H7 (cell line): ENCODE measurements at regions not wholly inside any gene's neighbourhood (a gene's known extent, or its start where the extent isn't known, plus 50 kb on each side); places are given as distances from the start of the nearest gene placed in this dataset.

ENCODE experiments used
- DNase-seq: peaks from one replicate; pipeline ENCODE4 v3.0.0; 2012
- H3K27me3 ChIP-seq: 2 replicates; pipeline ENCODE4 v1.6.0; 2011; ENCODE audit warnings: mild to moderate bottlenecking, low read length; ENCODE audit not compliant: control insufficient read depth, insufficient read depth
- H3K36me3 ChIP-seq: replicated peaks from 2 replicates; pipeline ENCODE4 v1.5.1; 2011; ENCODE audit warnings: low read length; ENCODE audit not compliant: control insufficient read depth, insufficient read depth
- H3K4me3 ChIP-seq: 2 replicates; pipeline ENCODE4 v1.5.1; 2011; ENCODE audit warnings: low read depth, mild to moderate bottlenecking, control low read depth, low read length, moderate library complexity; ENCODE audit not compliant: insufficient read depth

GRCh38 chrX:46298821-46299220 is 246.4 kb downstream of the ZNF674 start:
- no peak overlapping the region for H3K4me3 ChIP-seq
- H3K36me3 ChIP-seq: no peaks in the 10 kb centered on the region
- no peak for DNase-seq
- no peaks in the 10 kb centered on the region for H3K27me3 ChIP-seq

- DNase-seq: no peak
- Histone ChIP-seq H3K36me3 (no peaks in the 10 kb centered on the region), H3K4me3 (no peak overlapping the region), H3K27me3 (no peaks in the 10 kb centered on the region)
Observed at GRCh38 chrX:46295963-46296362, 249.3 kb downstream of the ZNF674 start.

GRCh38 chrX:46294234-46294633 is 251.0 kb downstream of the ZNF674 start:
- H3K4me3 ChIP-seq: no peak overlapping the region
- H3K36me3 ChIP-seq: no peaks in the 10 kb centered on the region
- DNase-seq: no peak
- no peaks in the 10 kb centered on the region for H3K27me3 ChIP-seq

DNA sequence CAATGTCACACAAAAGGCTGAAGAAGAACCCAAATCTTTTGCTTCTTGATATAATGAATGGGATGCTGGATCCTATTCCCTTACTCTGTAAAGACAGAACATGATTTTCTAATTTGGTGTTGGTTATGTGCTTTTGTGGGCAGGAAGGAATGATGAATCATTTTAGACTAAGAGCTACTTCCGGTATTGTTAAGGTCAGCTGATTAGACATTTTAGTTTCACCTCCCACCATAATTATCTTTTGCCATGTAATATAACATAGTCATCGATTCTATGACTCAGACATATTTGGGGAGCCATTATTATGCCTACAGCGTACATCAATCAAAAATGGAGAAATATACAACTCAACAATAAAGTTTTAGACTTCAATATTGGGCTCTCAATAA is 265.3 kb downstream of the ZNF674 start:
- no peak overlapping the region for H3K4me3 ChIP-seq
- no peaks in the 10 kb centered on the region for H3K36me3 ChIP-seq
- DNase-seq: no peak
- no peaks in the 10 kb centered on the region for H3K27me3 ChIP-seq

- no peaks in the 10 kb centered on the region for H3K27me3 ChIP-seq
- peak; percentile 35 for DNase-seq
- no peak overlapping the region for H3K4me3 ChIP-seq
- H3K36me3 ChIP-seq: no peaks in the 10 kb centered on the region
Observed at GRCh38 chrX:46279214-46279924, 265.9 kb downstream of the ZNF674 start.

DNA sequence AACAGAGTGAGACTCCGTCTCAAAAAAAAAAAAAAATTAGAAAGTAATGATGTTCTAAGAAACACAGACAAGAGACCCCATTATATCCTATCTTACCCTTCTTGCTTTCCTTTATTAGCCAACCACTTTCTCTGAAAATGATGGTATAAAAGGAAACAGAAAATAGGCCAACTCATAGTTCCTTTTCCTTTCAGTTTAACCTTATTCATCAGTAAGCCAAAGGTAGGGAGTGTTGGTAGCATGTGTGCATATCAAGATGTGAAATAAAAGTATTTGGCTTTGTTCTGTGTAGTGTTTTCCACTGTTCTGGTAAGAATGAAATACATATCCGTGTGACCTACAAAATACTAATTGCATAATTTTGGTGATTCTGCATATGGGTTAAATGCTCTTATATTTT is 266.6 kb downstream of the ZNF674 start:
- no peak for DNase-seq
- no peaks in the 10 kb centered on the region for H3K27me3 ChIP-seq
- no peak overlapping the region for H3K4me3 ChIP-seq
- H3K36me3 ChIP-seq: no peaks in the 10 kb centered on the region

DNA sequence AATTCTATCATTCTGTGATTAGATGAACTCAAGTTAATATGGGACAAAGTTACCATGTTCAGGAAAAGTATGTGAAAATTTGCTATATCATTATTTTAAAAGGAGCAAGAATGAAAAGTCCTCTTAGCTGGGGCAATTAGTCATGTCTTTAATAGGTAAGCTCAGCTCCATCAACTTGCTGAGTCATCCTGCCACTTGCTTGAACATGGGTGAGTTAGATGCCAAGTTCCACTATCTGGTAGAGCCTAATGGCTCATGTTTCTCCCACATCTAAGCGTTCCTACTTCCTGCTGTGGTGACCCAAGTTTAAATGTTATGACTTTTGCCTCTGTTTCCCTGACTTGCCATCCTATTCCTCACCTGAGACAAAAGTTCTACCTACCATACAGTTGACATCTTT is 276.8 kb downstream of the ZNF674 start:
- no peaks in the 10 kb centered on the region for H3K36me3 ChIP-seq
- no peak for DNase-seq
- no peaks in the 10 kb centered on the region for H3K27me3 ChIP-seq
- H3K4me3 ChIP-seq: no peak overlapping the region

GRCh38 chrX:46263494-46263893 is 281.7 kb downstream of the ZNF674 start:
- Histone ChIP-seq H3K36me3 (no peaks in the 10 kb centered on the region), H3K27me3 (no peaks in the 10 kb centered on the region), H3K4me3 (no peak overlapping the region)
- no peak for DNase-seq

DNA sequence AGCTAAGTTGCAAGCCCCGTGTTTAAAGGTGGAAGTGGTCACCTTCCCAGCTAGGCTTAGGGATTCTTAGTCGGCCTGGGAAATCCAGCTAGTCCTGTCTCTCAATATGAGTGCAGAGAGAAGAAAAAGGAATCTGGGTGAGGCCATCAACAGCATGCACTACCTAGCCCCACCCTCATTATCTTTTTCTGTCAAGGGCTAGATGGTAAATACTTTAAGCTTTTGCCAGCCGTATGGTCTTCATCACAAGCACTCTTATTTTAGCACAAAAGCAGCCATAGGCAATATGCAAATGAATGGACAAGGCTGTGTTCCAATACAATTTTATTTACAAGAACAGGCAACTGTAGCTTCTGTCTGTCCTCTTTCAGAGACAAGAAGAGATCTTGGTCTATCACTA is 282.9 kb downstream of the ZNF674 start:
- DNase-seq: no peak
- Histone ChIP-seq H3K36me3 (no peaks in the 10 kb centered on the region), H3K4me3 (no peak overlapping the region), H3K27me3 (no peaks in the 10 kb centered on the region)

DNA sequence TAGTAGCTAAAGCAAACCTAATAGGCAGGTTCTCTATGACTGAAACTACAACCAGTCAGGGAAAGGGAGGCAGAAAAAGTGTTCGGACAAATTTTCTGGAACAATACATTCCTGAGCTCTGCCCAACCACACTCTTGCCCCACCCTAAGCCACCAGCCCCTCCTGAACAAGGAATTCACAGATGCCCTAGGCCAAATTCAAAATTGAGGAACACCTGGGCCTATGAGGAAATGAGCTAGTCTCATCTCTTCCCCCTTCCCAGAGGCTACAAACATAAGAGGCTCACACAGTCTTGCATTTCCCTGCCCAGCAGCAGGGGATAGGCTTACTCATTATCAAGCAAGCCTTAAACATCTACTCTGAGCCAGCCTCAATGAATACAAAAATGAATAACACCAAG is 284.7 kb downstream of the ZNF674 start:
- H3K4me3 ChIP-seq: no peak overlapping the region
- no peaks in the 10 kb centered on the region for H3K27me3 ChIP-seq
- no peaks in the 10 kb centered on the region for H3K36me3 ChIP-seq
- no peak for DNase-seq

GRCh38 chrX:46258356-46258755 is 286.9 kb downstream of the ZNF674 start:
- DNase-seq: no peak
- Histone ChIP-seq H3K27me3 (peaks cover 3% of the 10 kb centered on the region; the same call in 1 of the 2 replicates), H3K36me3 (no peaks in the 10 kb centered on the region), H3K4me3 (no peak overlapping the region)

GRCh38 chrX:46257451-46257879 is 287.8 kb downstream of the ZNF674 start:
- no peaks in the 10 kb centered on the region for H3K36me3 ChIP-seq
- DNase-seq: no peak
- no peak overlapping the region for H3K4me3 ChIP-seq
- peaks cover 4% of the 10 kb centered on the region; the same call in 1 of the 2 replicates for H3K27me3 ChIP-seq

DNA sequence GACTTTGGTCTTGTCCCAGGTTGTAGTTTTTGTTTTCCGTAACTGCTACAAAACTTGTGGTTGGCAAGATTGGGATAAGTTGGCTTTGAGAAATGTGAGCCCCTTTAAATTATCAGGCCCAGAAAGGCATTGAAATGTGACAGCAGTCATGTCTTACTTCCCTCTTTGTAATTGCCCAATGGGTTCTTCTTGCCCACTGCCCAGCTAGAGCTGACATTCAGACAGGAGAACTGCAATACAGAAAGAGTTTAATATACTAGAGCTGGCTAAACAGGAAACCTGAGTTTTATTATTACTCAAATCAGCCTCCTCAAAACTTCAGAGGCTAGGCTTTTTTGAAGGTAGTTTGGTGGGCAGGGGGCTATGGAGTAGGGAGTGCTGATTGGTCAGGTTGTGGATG is 288.3 kb downstream of the ZNF674 start:
- Histone ChIP-seq H3K27me3 (peaks cover 4% of the 10 kb centered on the region; the same call in 1 of the 2 replicates), H3K36me3 (no peaks in the 10 kb centered on the region), H3K4me3 (no peak overlapping the region)
- DNase-seq: no peak

- DNase-seq: no peak
- H3K27me3 ChIP-seq: peaks cover 4% of the 10 kb centered on the region; the same call in 1 of the 2 replicates
- H3K4me3 ChIP-seq: no peak overlapping the region
- H3K36me3 ChIP-seq: no peaks in the 10 kb centered on the region
Observed at GRCh38 chrX:46255046-46255445, 290.2 kb downstream of the ZNF674 start.

GRCh38 chrX:46254641-46255040 is 290.6 kb downstream of the ZNF674 start:
- Histone ChIP-seq H3K36me3 (no peaks in the 10 kb centered on the region), H3K4me3 (no peak overlapping the region), H3K27me3 (peaks cover 4% of the 10 kb centered on the region; the same call in 1 of the 2 replicates)
- DNase-seq: no peak

GRCh38 chrX:46251755-46252154 is 293.5 kb downstream of the ZNF674 start:
- no peak for DNase-seq

More at GRCh38 chrX:46251755-46252154, 293.5 kb downstream of the ZNF674 start:
- Histone ChIP-seq H3K4me3 (no peak overlapping the region), H3K27me3 (peaks cover 4% of the 10 kb centered on the region; the same call in 1 of the 2 replicates), H3K36me3 (no peaks in the 10 kb centered on the region)
